CD4-positive, alpha-beta T cell treated with Interleukin-15 for 4 hours (primary cell): ENCODE measurements at regions not wholly inside any gene's neighbourhood (a gene's known extent, or its start where the extent isn't known, plus 50 kb on each side); places are given as distances from the start of the nearest gene placed in this dataset.
"Not testable (repeated sequence)": the region's sequence is repeated elsewhere in the genome, so short reads cannot be mapped to it uniquely, and the experiment has no call there.

ENCODE experiments used
- DNase-seq: peaks from one replicate; pipeline ENCODE4 v3.0.0-alpha.2; 2020; ENCODE audit warnings: low spot score

DNA sequence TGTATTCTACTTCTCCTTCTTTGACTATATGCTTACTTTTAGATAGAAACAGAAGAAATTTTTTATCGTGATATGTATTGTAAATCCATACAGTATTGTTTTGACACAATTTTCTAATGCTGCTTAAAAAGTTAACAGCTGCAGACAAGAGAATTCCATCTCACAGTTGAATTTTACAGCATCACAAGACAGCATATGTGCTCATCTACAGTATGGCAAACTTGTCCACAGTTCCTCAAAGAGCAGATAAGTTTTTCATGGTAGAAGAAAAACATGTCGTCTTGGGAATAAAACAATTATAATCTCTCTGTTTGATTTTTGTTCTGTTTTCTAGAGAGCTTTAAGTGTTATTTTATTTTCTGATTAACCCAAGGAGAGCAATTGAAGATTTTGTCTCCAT is 438.5 kb upstream of the NUDT12 start:
- no peak for DNase-seq

DNA sequence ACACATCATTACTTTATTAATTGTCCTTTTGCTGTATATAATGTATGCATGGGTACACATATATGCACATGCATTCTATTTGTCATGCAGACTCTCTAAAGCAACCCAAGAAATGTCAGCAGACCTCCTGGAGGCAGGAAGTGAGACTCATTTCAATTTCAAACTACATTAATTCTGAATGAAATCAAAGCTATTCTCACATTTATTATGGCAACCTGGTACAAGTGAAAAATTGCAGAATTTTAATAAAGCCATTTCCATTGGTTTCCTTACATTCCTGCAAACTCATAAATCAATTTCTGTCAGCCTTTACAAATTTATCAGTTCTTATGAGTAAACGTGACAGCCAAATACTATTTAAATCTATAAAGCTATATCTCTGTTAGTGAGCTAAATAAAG is 430.4 kb upstream of the NUDT12 start:
- DNase-seq = no peak

DNA sequence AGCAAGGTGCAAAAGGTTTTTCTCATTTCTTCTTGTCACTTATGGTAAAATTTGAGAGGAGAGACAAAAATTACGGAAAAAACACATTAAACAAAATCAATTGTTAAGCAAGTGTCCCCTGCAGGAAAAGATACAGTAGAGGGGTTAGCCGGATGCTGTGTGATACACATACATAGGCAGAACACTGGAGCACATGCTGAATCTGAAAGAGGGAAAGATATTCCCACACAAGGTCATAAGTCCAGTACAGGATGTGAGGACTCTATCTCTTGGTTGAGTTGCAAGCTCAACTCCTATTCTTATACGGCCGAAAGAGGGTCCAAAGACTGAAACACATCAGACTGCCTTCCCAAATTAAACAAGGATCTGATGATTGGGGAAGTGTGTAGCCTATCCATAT is 427.5 kb upstream of the NUDT12 start:
- no peak for DNase-seq

DNA sequence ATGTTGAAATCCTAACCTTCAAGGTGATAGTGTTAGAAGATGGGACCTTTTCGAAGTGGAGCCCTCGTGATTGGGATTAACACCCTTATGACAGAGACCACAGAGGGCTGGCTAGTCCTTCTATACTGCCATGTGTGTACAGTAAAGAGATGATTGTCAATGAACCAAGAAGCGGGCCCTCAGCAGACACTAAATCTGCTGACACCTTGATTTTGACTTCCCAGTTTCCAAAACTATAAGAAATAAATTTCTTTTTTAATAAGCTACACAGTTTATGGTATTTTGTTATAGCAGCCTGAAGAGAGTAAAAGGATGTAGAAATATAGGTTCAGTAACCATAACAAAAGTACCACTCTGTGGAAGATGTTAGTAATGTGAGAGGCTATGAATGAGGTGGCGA is 419.0 kb upstream of the NUDT12 start:
- DNase-seq = no peak

DNA sequence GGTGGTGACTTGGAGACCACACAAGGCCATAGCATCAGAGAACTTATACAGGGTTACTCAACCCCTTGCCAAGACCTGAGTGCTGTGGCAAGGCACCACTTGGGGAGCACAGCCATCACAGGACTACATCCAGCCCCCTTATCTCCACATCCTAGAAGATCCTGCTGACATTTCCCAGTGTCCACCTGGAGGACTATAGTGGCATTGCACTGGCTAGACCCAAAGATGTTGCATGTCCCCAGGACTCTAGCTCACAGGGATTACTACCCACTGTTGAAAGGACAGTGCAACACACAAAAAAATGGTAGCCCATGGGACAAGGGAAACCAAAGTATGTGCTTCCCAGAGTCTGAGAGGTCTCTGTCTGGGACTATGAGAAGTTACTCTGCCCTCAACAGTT is 411.1 kb upstream of the NUDT12 start:
- DNase-seq = no peak

DNA sequence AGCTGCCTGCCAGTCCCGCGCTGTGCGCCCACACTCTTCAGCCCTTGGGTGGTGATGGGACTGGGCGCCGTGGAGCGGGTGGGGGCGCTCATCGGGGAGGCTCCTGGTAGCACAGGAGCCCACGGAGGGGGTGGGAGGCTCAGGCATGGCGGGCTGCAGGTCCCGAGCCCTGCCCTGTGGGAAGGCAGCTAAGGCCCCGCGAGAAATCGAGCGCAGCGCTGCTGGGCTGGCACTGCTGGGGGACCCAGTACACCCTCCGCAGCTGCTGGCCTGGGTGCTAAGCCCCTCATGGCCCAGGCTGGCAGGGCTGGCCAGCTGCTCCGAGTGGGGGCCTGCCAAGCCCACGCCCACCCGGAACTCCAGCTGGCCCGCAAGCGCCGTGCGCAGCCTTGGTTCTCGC is 403.7 kb upstream of the NUDT12 start:
- not testable (repeated sequence) for DNase-seq

DNA sequence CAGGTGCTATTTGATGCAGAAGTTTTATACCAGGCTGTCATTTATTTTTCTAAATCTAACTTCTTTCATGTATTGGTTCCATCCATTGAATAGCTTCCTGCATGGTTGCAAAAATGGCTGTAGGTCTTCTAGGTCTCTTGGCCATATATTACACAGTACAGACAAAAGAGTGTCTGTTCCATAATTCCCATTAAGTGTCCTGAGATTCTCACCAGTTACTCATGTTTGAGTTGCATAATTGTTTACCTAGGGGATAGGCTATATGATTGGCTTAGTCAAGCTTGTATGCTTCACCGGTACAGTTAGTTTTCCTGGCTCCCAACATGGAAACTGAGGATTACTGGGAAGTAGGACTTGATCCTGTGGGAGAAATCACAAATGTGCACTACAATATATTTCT is 399.4 kb upstream of the NUDT12 start:
- no peak for DNase-seq

DNA sequence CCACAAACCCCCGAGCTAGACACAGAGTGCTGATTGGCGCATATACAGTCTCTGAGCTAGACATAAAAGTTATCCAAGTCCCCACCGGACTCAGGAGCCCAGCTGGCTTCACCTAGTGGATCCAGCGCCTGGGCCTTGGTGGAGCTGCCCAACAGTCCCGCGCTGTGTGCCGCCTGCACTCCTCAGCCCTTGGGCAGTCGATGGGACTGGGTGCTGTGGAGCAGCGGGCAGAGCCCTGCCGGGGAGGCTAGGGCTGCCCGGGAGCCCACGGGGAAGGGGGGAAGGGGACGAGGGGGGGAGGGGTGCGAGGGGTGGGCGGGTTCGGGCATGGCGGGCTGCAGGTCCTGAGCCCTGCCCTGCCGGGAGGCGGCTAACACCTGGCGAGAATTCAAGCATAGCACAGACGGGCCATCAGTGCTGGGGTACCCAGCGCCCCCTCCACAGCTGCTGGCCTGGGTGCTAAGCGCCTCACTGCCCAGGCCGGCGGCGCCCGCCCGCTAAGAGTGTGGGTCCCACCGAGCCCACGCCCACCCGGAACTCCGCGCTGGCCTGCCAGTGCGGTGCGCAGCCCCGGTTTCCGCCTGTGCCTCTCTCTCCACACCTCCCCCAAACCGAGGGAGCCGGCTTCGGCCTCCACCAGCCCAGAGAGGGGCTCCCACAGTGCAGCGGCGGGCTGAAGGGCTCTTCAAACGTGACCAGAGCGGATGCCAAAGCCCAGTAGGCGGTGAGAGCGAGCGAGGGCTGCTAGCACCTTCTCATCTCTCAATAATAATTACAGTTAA is 391.2 kb upstream of the NUDT12 start:
- no peak for DNase-seq

DNA sequence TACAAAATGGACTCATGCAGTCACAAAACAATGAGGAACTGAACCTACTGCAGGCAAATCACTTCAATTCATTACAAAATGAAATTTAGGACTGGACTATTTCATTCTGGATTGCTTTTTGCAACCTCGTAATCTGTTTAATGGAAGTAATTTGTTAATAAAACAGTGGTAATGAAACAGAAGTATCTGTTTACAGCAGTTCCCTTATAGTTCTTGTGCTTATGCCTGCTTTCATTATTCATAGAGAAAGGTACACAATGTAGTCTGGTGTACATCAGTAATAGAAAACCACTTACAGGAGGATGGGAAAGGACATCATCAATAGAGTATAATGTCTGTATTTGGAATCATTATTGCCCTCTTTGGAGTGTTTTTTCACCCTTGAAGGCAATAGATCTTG is 389.2 kb upstream of the NUDT12 start:
- DNase-seq = no peak

DNA sequence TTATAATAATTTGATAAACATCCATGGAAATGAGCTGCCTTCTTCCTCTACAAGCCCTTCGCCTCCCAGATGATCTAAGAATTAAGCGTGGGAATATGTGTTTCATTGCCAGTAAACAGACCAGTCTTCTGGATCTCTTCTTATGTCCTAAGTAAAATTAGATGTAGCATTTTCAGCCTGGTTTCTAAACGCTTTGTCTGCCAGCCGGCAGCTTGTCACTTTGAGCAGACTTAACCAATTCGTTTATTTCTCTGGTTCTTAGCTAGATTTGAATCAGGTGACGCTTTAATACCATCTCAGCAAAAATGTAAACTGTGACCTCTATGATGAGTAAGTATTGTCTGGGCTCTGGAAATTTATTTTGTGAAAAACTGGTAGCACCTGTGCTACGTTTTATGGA is 380.6 kb upstream of the NUDT12 start:
- no peak for DNase-seq

DNA sequence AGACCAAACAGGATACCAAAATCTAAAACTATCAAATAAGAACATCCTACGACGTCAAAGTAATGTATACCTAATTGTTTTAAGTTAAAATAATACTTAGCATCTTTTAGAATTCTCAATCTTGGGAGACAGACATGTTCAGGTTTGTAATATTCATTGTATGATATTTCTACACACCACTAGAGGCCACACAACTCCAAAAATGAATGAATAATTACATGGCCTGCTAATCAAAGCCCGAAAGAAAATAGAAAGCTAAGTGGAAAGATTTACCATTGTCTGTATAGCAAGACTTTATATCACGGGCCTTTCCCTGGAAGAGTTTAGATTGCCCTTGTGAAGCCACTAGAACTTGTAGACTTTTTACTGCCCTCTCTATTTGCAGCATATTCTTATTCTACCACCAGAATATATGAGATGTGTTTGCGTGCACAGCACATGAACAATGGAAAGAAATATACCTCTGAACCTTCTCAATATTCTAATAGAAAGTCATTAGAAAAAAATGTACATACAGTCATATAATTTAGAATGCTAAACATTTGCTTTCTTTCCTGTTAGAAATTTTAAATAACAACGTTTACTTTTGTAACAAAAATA is 380.1 kb upstream of the NUDT12 start:
- no peak for DNase-seq

DNA sequence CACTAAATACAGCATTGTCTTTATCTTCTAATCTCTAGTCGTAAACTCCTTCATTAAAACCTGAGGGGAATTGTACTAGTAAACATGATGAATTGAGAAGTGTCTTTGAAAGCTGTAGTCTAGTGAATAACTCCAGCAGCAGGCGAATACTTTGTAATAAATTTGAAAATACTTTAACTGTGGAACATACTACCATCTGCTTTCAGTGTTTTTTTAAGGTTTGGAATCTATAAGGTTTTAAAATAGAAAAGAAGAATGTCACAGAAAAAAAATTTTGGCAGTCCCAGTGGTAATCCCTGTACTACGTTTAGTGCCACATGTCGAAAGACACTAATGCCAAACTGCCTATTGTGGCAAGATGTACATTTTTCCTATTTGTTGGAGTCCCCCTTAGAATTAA is 379.0 kb upstream of the NUDT12 start:
- no peak for DNase-seq

DNA sequence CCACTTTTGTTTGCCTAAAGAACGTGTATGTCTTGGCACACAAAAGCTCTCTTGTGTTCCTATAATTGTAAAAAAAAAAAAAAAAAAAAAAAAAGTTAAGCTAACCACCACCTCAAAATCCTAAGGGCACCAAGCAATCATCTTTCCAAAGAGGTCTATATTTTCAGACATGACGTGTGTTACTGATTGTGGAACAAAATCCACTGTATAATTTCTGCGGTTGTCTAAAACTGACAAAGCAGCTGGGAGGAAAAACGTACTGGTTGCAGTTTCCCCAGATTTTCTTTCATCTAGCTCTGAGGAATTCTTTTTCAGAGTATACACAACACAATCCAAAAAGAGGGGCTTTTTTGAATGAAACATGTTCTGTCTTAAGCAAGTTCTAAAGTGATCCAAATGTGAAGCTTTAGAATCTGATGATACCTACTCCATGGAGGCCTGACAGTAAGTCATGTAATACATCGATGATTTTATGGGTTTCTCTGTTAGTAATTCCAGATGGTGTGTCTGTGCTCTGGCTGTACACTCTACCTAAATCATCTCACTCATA is 375.6 kb upstream of the NUDT12 start:
- DNase-seq = no peak

DNA sequence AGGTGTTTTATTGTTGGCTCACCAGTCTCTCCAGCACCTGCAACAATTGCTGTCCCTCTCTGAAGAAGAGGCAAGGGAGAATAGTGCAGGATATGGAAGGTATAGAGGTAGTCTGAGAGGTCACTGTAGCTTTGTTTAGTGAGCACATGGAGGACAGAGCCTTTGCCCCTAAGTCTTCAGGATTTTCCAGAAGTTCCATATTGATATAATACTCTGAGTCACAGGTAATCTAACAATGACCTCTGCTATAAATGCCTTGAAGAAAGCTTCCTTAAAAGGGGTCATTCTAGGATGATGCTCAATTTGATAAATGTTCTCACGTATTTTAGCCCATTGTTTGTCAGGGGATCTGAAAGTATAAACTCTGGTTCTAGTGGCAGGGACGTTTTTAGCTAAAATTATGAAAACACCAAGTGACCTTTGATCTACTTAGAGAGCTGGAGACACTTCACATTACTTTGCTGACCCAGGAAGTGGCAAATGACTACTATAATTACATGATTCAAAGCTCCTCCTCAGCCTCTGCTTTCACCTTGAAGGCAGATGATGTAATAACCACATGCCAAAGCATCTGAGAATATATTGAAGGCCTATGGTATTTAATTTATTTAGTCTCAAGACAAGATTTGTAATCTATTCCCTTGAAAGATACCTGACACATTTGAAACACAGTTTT is 366.9 kb upstream of the NUDT12 start:
- DNase-seq = no peak

DNA sequence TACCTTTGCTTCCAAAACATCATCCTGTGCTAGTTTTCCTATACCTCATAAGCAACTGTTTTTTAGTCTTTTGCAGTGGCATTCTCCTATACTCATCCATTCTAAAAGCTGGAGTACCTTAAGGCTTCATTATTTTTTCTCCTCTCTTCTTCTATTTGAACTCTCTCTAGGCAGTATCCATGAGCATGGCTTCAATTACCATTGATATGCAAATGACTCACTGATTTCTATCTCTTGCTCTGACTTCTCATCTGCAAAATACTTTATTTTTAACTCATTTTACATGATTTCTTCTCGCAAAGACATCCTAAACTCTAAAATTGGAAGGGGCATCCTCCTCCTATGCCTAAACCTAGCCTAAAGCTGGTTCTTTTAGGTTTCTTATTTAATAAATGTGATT is 365.1 kb upstream of the NUDT12 start:
- DNase-seq = no peak

DNA sequence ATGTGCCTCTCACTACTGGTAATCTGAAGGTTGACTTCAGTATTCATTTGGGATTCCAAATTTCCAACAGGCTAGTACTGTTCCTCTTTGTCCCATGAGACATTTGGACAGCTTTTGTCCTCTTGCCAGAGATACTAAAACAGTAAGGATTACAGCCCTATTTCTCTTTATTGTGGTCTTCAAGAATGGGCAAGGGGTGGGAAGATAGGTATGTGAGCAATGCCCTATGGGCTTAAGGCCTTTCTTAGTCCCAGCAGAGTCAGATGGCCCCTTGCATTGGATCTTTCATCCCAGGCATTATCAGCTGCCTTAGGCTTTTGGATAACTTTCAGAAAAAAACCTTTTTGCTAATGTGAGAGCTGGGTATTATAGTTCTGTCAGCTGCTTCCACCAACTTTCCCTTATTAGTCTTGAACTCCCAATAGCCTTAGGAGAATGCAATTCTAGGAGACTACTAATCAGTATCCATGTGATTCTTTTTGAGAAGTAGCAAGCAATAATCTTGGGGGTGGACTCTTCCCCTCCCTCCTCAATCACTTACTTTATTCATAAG is 361.1 kb upstream of the NUDT12 start:
- DNase-seq = no peak

DNA sequence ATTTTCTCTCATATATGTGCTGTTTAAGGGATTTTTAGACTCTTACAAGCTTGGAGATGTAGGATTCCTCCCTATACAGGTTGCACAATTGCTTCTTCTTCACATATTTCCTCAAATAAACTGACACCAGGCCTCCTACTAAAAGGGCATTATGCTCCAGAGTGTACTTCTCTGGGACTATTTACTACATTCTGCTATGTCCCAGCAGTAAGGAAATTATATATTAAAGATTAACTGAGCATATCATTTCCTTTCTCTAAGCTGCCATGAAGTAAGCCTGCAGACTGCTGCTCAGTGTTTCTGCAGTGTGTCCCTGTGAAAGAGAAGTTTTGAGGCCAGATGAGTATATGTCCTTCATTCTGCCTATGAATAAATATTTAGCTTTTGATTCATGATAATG is 356.9 kb upstream of the NUDT12 start:
- DNase-seq = no peak

DNA sequence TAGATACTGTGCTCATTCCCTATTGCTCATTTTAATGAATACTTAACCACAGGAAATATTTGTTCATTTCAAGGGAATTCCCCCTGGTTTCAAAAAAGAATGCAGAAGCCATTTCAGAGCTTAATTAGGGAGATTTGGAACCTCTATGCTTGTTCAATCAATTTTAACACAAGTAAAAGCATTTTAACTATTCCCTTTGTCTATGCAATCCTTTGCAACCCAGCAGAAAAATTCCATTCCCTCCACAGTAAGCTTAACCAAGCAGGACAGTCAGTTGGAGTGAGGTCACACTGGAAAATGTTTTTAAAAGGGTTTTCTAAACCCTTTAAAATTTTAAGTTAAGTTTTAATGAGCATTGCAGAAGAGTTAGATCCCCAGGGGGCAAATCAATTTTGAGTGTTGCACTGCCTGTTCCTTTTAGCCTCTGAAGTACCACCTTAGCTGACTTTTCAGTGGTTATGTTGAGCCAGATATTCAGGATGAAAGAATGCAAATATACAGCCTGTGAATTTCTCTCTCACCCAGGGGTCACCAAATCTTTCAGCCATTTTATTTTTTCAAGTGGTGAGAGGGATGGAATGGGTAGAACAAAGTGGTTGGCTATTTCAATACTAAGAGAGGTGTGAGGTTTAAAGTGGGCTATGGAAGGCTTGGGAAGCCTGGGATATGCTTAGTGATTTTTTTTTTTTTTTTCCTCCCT is 356.2 kb upstream of the NUDT12 start:
- no peak for DNase-seq

DNA sequence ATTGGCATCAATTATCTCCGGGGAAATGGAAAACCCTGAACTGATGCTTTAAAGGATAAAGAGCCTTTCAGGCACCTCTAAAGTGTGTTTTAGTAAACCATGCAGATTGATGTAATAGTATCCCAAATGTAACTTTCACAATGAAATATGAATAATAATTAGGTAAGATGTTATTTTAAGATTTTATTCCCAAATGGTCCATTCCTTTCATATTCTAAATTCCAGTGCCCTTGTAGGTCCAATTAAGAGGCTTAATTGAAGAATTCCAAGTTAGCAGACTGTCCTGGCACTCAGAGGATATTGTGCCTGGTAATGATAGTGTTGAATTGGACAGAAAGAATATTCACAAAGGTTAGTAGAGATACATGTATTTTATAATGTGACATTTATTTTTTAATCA is 352.5 kb upstream of the NUDT12 start:
- no peak for DNase-seq

DNA sequence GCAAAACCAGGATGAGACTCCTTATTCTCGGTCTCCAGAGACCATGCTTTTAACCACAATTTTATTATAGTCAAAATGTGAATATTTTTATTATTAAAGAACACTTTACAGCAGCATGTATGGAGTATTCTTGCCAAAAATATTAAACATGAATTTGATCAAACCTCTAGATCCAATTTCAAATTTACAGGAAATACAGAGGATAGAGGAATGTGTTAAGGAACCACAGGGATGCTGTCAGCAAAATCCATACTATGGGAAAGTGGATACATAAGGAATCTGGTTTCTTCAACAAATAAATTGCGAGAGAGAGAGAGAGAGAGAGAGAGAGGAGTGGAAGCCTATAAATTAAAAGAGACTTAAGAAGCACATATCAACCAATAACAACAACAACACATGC is 348.2 kb upstream of the NUDT12 start:
- no peak for DNase-seq

DNA sequence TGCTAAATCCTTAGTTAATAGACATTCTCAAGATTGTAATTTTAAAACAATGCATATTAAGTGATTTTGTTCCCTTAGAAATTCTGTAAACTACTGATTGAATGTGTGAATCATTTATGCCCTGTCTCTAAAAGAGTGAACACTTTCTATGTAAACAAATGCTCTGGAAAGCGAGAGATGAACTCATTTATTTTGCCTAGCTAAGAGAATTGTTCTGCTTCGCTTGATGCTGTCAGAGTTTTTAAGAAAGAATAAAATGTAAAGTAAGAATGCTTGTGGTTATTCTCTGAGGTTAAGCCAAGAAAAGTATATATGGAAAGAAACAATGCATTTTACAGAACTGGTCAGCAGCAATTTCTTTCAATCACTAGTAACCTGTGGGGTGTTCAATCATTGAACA is 347.4 kb upstream of the NUDT12 start:
- no peak for DNase-seq

DNA sequence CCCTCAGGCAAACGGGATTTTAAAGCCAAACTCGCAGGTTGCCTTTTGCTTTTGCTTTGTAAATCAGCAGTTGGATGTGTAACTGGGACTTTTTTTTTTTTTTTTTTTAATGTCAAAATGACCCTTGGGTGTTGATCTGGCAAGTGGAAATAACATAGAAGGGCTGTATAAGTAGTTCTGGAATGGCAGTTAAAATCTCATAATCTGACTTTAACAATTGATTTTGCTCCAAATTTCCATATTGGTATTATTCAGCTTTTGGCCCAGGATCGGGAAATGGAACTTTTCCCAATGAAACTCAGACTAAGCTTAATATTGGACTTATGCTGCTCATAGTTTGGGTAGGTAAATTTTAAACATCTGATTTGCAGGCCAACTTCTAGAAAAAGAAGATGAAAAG is 346.8 kb upstream of the NUDT12 start:
- no peak for DNase-seq
